Gastrocnemius medialis (tissue), 4 donors: ENCODE measurements at regions not wholly inside any gene's neighbourhood (a gene's known extent, or its start where the extent isn't known, plus 50 kb on each side); places are given as distances from the start of the nearest gene placed in this dataset.

Source experiments
- CTCF ChIP-seq, 5 experiments: fragments of 450-650 bp in 3 of 5; fragments of 200-600 bp in 2 of 5; sonication (generic) in 2 of 5; IDR thresholded peaks in 4 of 5; conservative IDR thresholded peaks in 1 of 5; 1 replicate in 4 of 5; 2 replicates in 1 of 5; pipeline ENCODE4 v1.5.1; 2016 to 2019; ENCODE audit warnings: antibody characterized with exemption in 5 of 5, mild to moderate bottlenecking in 3 of 5, moderate library complexity in 3 of 5
- POLR2A ChIP-seq, 2 donors: fragments of 450-650 bp; IDR thresholded peaks; one replicate each; pipeline ENCODE4 v1.6.1; 2017; ENCODE audit warnings: antibody characterized with exemption in 2 of 2, mild to moderate bottlenecking in 2 of 2, moderate library complexity in 2 of 2

GRCh38 chr7:47639495-47640110, 57.7 kb upstream of the TNS3 start:
- no peak for TF ChIP-seq CTCF (IDR thresholded peaks at IDR 0.05 in 4 of 5, conservative IDR thresholded peaks at IDR 0.05 in 1 of 5)
- no peak for TF ChIP-seq POLR2A (IDR thresholded peaks at IDR 0.05)
